Ovary (tissue), 3 donors: ENCODE measurements at regions not wholly inside any gene's neighbourhood (a gene's known extent, or its start where the extent isn't known, plus 50 kb on each side); places are given as distances from the start of the nearest gene placed in this dataset.

ENCODE experiments used
- EP300 ChIP-seq: sonication (generic); formaldehyde crosslinking; IDR thresholded peaks from one replicate; pipeline ENCODE4 v1.6.1; 2017; ENCODE audit warnings: antibody characterized with exemption
- TF ChIP-seq, protein P1 (sequence below), 3 donors: fragments of 450-650 bp in 2 of 3; fragments of 200-600 bp in 1 of 3; IDR thresholded peaks; one replicate each; pipeline versions ENCODE4 v1.5.1 to v1.8.0; 2016 to 2022; ENCODE audit warnings: antibody characterized with exemption in 3 of 3, mild to moderate bottlenecking in 1 of 3
- donor health status: DM: no; HTN: no; CAD: no.

DNA sequence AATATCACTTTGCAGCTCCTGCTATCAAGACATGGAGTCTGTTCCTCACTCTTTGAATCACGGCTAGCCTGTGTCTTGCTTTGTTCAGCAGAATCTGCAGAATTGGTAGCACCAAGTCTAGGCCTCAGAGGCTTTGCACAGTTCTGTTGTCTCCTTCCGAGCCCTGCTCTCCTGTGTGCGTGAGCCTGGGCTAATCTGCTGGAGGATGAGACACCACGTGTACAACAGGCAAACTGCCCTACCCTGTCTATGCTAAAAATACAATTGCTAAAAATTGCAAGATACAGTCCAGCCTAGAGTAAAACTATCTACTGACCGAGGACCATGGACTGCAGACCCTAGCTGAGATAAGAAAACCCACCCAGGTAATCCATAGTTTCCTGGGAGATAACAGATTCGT is 484.7 kb downstream of the NPIPA7 start:
- TF ChIP-seq, protein P1, sequence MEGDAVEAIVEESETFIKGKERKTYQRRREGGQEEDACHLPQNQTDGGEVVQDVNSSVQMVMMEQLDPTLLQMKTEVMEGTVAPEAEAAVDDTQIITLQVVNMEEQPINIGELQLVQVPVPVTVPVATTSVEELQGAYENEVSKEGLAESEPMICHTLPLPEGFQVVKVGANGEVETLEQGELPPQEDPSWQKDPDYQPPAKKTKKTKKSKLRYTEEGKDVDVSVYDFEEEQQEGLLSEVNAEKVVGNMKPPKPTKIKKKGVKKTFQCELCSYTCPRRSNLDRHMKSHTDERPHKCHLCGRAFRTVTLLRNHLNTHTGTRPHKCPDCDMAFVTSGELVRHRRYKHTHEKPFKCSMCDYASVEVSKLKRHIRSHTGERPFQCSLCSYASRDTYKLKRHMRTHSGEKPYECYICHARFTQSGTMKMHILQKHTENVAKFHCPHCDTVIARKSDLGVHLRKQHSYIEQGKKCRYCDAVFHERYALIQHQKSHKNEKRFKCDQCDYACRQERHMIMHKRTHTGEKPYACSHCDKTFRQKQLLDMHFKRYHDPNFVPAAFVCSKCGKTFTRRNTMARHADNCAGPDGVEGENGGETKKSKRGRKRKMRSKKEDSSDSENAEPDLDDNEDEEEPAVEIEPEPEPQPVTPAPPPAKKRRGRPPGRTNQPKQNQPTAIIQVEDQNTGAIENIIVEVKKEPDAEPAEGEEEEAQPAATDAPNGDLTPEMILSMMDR (IDR thresholded peaks at IDR 0.05) = no peak
- TF ChIP-seq EP300 = no peak
